Loucy (cell line): ENCODE measurements at regions not wholly inside any gene's neighbourhood (a gene's known extent, or its start where the extent isn't known, plus 50 kb on each side); places are given as distances from the start of the nearest gene placed in this dataset.

Experiments used
- H2AFZ ChIP-seq: fragments of 200-600 bp; sonication (generic); 2 replicates; pipeline ENCODE4 v1.6.0; 2016; ENCODE audit warnings: antibody characterized with exemption, mild to moderate bottlenecking, low read length, moderate library complexity
- H3F3A ChIP-seq: fragments of 200-600 bp; 2 replicates; pipeline ENCODE4 v1.6.0; 2016; ENCODE audit warnings: antibody characterized with exemption, low read depth, mild to moderate bottlenecking
- H3K27me3 ChIP-seq: fragments of 200-600 bp; sonication (generic); 2 replicates; pipeline ENCODE4 v1.6.1; 2014; ENCODE audit warnings: low read length, mild to moderate bottlenecking; ENCODE audit not compliant: insufficient read depth, poor library complexity, severe bottlenecking
- H3K36me3 ChIP-seq: fragments of 200-600 bp; sonication (generic); 2 replicates; pipeline ENCODE4 v1.6.1; 2016; ENCODE audit warnings: low read length; ENCODE audit not compliant: insufficient read depth
- H3K4me1 ChIP-seq: fragments of 200-600 bp; sonication (generic); 2 replicates; pipeline ENCODE4 v1.5.1; 2014; ENCODE audit warnings: low read length, mild to moderate bottlenecking; ENCODE audit not compliant: insufficient read depth, poor library complexity, severe bottlenecking
- H3K4me2 ChIP-seq: fragments of 200-600 bp; sonication (generic); 2 replicates; pipeline ENCODE4 v1.6.0; 2014; ENCODE audit warnings: antibody characterized with exemption, low read length, low read depth, mild to moderate bottlenecking; ENCODE audit not compliant: poor library complexity, severe bottlenecking
- H3K4me3 ChIP-seq: fragments of 200-600 bp; sonication (generic); 2 replicates; pipeline ENCODE4 v1.5.1; 2014; ENCODE audit warnings: low read length, mild to moderate bottlenecking, mixed read lengths; ENCODE audit not compliant: poor library complexity, severe bottlenecking
- H3K79me2 ChIP-seq: fragments of 200-600 bp; sonication (generic); 2 replicates; pipeline ENCODE4 v1.6.1; 2014; ENCODE audit warnings: low read length; ENCODE audit not compliant: insufficient read depth
- H3K9ac ChIP-seq: fragments of 200-600 bp; sonication (generic); 2 replicates; pipeline ENCODE4 v1.6.0; 2014; ENCODE audit warnings: mild to moderate bottlenecking, low read depth, low read length, moderate library complexity; ENCODE audit not compliant: poor library complexity, severe bottlenecking
- H3K9me2 ChIP-seq: fragments of 200-600 bp; sonication (generic); replicated peaks from 2 replicates; pipeline ENCODE4 v1.6.1; 2016; ENCODE audit warnings: low read depth, low read length, mixed read lengths
- H3K9me3 ChIP-seq: fragments of 200-600 bp; sonication (generic); 2 replicates; pipeline ENCODE4 v1.6.1; 2014; ENCODE audit warnings: mild to moderate bottlenecking, antibody characterized with exemption, low read length, low read depth; ENCODE audit not compliant: insufficient read depth
- H4K20me1 ChIP-seq: fragments of 200-600 bp; sonication (generic); 2 replicates; pipeline ENCODE4 v1.6.0; 2014; ENCODE audit warnings: antibody characterized with exemption, low read length, mild to moderate bottlenecking; ENCODE audit not compliant: insufficient read depth, poor library complexity, severe bottlenecking
- CTCF ChIP-seq: fragments of 200-600 bp; sonication (generic); conservative IDR thresholded peaks from 2 replicates; pipeline ENCODE4 v1.5.1; 2014; ENCODE audit warnings: mild to moderate bottlenecking, antibody characterized with exemption, low read length
- EZH2phosphoT487 ChIP-seq: fragments of 200-600 bp; IDR thresholded peaks from 2 replicates; pipeline ENCODE4 v1.6.1; 2018; ENCODE audit warnings: antibody characterized with exemption, mild to moderate bottlenecking, moderate library complexity, borderline replicate concordance

DNA sequence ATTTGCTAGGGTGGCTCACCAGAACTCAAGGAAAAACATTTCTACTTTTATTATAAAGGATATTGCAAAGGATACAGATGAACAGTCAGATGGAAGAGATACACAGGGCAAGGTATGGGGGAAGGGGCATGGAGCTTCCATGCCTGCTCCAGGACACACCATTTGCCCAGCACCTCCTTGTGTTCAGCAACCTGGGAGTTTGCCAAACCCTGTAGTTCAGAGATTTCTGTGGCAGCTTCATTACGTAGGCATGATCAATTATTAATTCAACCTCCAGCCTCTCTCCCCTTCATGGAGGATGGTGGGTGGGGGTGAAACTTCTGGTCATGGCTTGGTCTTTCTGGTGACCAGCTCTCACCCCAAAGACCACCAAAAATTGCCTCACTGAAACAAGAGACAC lies 353.9 kb upstream of the THBS1 start:
- H3K79me2 ChIP-seq, result no peaks in the 10 kb centered on the region
- no peaks in the 10 kb centered on the region for H3K4me1 ChIP-seq
- no peaks in the 10 kb centered on the region for H3K9me2 ChIP-seq
- H3K9me3 ChIP-seq, result no peaks in the 10 kb centered on the region
- H4K20me1 ChIP-seq, result no peaks in the 10 kb centered on the region
- no peak for TF ChIP-seq CTCF
- TF ChIP-seq EZH2phosphoT487, result no peak
- H2AFZ ChIP-seq, result no peak overlapping the region
- H3K9ac ChIP-seq, result no peak overlapping the region
- no peaks in the 10 kb centered on the region for H3K27me3 ChIP-seq
- no peak overlapping the region for H3K4me2 ChIP-seq
- H3F3A ChIP-seq, result no peaks in the 10 kb centered on the region; the same call in 1 of the 2 replicates
- no peaks in the 10 kb centered on the region for H3K36me3 ChIP-seq
- H3K4me3 ChIP-seq, result no peak overlapping the region

GRCh38 chr15:39228889-39229288 lies 352.0 kb upstream of the THBS1 start:
- TF ChIP-seq CTCF (no peak), EZH2phosphoT487 (no peak)
- no peaks in the 10 kb centered on the region for H3K27me3 ChIP-seq
- H3K9ac ChIP-seq, result no peak overlapping the region
- H3K36me3 ChIP-seq, result no peaks in the 10 kb centered on the region
- no peaks in the 10 kb centered on the region for H4K20me1 ChIP-seq
- no peaks in the 10 kb centered on the region for H3K79me2 ChIP-seq
- no peaks in the 10 kb centered on the region; the same call in 1 of the 2 replicates for H3F3A ChIP-seq
- no peaks in the 10 kb centered on the region for H3K4me1 ChIP-seq
- no peak overlapping the region for H2AFZ ChIP-seq
- no peaks in the 10 kb centered on the region for H3K9me2 ChIP-seq
- H3K4me3 ChIP-seq, result no peak overlapping the region
- no peak overlapping the region for H3K4me2 ChIP-seq
- H3K9me3 ChIP-seq, result no peaks in the 10 kb centered on the region

DNA sequence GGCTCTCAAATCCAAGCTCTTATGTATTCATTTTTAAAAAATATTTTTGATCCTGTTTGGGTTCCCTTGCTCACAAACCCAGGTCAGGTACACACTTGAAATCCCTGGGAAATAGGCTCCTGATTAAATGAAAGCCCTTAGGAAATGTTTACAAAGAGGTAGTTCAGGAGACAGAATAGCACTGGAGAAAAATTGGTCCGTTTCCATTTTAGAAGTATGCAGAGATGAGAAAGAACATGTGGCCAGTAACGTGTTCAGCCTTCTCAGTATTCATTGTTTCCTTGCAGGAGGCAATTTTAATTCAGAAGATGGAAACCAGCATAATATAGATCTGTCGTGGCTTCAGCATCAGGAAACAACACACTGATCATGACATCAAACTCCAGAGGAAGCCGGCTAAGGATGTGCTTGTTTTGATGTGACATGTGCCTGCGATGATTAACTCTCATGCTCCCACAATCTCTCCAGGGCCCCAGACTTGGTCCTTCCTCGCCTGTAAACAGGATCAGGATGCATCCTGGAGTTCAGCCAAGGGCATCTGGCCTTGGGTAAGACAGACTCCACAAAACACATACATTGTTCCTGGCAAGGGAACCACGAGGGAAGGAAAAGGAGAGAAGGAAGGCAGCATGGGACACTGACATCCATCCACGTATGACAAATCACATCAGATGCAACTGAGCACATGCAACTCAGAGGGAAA lies 350.5 kb upstream of the THBS1 start:
- Histone ChIP-seq H3K79me2 (no peaks in the 10 kb centered on the region), H3K9me3 (no peaks in the 10 kb centered on the region), H4K20me1 (no peaks in the 10 kb centered on the region), H3K36me3 (no peaks in the 10 kb centered on the region), H3K4me2 (no peak overlapping the region), H3K9me2 (no peaks in the 10 kb centered on the region), H3K9ac (no peak overlapping the region), H3K4me3 (no peak overlapping the region), H3K4me1 (no peaks in the 10 kb centered on the region), H2AFZ (no peak overlapping the region), H3F3A (no peaks in the 10 kb centered on the region; the same call in 1 of the 2 replicates), H3K27me3 (no peaks in the 10 kb centered on the region)
- no peak for TF ChIP-seq EZH2phosphoT487
- no peak for TF ChIP-seq CTCF
